ENCODE measurements at regions not wholly inside any gene's neighbourhood (a gene's known extent, or its start where the extent isn't known, plus 50 kb on each side); places are given as distances from the start of the nearest gene placed in this dataset.

GRCh38 chr2:8165550-8165949, 516.3 kb upstream of the ID2 start:
- Histone ChIP-seq H3K79me2 (ENCODE audit: insufficient read depth, low read length) (no peaks in the 10 kb centered on the region), H3K4me1 (ENCODE audit: insufficient read depth, low read length, poor library complexity, severe bottlenecking) (peaks cover 10% of the 10 kb centered on the region), H3K36me3 (ENCODE audit: insufficient read depth, low read length) (no peaks in the 10 kb centered on the region), H3F3A (ENCODE audit: low read depth) (no peaks in the 10 kb centered on the region), H3K9me2 (replicated peaks; ENCODE audit: low read depth, low read length) (no peaks in the 10 kb centered on the region), H4K20me1 (ENCODE audit: insufficient read depth, low read length, poor library complexity, severe bottlenecking) (no peaks in the 10 kb centered on the region), H3K4me3 (ENCODE audit: low read length, poor library complexity, severe bottlenecking) (no peak overlapping the region), H3K9me3 (ENCODE audit: insufficient read depth, low read depth, low read length) (no peaks in the 10 kb centered on the region), H3K27me3 (ENCODE audit: insufficient read depth, low read length, poor library complexity, severe bottlenecking) (no peaks in the 10 kb centered on the region), H3K9ac (ENCODE audit: low read depth, low read length, poor library complexity, severe bottlenecking) (no peak overlapping the region), H3K4me2 (ENCODE audit: low read depth, low read length, poor library complexity, severe bottlenecking) (no peak overlapping the region), H2AFZ (ENCODE audit: low read length) (no peak overlapping the region)
- TF ChIP-seq EZH2phosphoT487 (IDR thresholded peaks at IDR 0.05; ENCODE audit: borderline replicate concordance) (no peak), CTCF (conservative IDR thresholded peaks at IDR 0.05; ENCODE audit: low read length) (no peak)

DNA sequence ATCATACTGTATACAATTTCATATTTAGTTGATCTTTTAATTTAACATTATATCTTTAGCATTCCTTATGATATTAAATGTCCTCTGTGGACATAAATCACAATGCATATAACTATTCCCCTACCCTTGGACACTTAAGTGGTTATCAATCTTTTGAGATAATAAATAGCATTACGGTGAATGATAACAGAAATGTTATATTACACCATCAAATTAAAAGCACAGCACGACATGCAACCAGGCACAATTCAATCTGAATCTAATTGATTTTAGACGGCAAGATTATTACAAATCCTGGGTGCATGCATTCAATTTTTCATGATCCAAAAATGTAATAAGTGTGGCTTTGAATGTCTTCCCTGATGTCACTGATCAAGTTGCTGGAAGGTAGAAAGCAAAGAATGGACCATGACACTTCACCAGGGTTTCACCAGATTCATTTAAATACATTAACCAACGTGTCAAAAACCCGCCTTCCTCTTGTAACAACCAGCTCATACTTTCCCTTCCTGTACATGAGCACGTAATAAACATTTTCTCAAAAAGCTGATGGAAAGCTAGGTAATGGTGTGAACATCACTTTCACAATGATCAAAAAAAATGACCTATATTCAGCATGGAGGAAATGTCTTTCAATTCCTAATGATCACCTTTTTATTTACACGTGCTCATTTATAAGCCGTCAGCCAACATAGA, 513.7 kb upstream of the ID2 start:
- Histone ChIP-seq H4K20me1 (ENCODE audit: insufficient read depth, low read length, poor library complexity, severe bottlenecking) (no peaks in the 10 kb centered on the region), H3K4me1 (ENCODE audit: insufficient read depth, low read length, poor library complexity, severe bottlenecking) (peaks cover 15% of the 10 kb centered on the region), H3K9me2 (replicated peaks; ENCODE audit: low read depth, low read length) (no peaks in the 10 kb centered on the region), H3K4me2 (ENCODE audit: low read depth, low read length, poor library complexity, severe bottlenecking) (no peak overlapping the region), H3K9me3 (ENCODE audit: insufficient read depth, low read depth, low read length) (no peaks in the 10 kb centered on the region), H3K9ac (ENCODE audit: low read depth, low read length, poor library complexity, severe bottlenecking) (no peak overlapping the region), H3K36me3 (ENCODE audit: insufficient read depth, low read length) (no peaks in the 10 kb centered on the region), H3K27me3 (ENCODE audit: insufficient read depth, low read length, poor library complexity, severe bottlenecking) (no peaks in the 10 kb centered on the region), H3K79me2 (ENCODE audit: insufficient read depth, low read length) (no peaks in the 10 kb centered on the region), H2AFZ (ENCODE audit: low read length) (no peak overlapping the region), H3F3A (ENCODE audit: low read depth) (no peaks in the 10 kb centered on the region), H3K4me3 (ENCODE audit: low read length, poor library complexity, severe bottlenecking) (no peak overlapping the region)
- TF ChIP-seq EZH2phosphoT487 (IDR thresholded peaks at IDR 0.05; ENCODE audit: borderline replicate concordance) (no peak), CTCF (conservative IDR thresholded peaks at IDR 0.05; ENCODE audit: low read length) (no peak)

- Histone ChIP-seq H2AFZ (ENCODE audit: low read length) (no peak overlapping the region), H3K9me2 (replicated peaks; ENCODE audit: low read depth, low read length) (no peaks in the 10 kb centered on the region), H3K9me3 (ENCODE audit: insufficient read depth, low read depth, low read length) (no peaks in the 10 kb centered on the region), H3K4me3 (ENCODE audit: low read length, poor library complexity, severe bottlenecking) (no peak overlapping the region), H3K79me2 (ENCODE audit: insufficient read depth, low read length) (no peaks in the 10 kb centered on the region), H3F3A (ENCODE audit: low read depth) (no peaks in the 10 kb centered on the region), H3K4me1 (ENCODE audit: insufficient read depth, low read length, poor library complexity, severe bottlenecking) (peaks cover 15% of the 10 kb centered on the region), H3K27me3 (ENCODE audit: insufficient read depth, low read length, poor library complexity, severe bottlenecking) (no peaks in the 10 kb centered on the region), H3K4me2 (ENCODE audit: low read depth, low read length, poor library complexity, severe bottlenecking) (no peak overlapping the region), H3K36me3 (ENCODE audit: insufficient read depth, low read length) (no peaks in the 10 kb centered on the region), H3K9ac (ENCODE audit: low read depth, low read length, poor library complexity, severe bottlenecking) (no peak overlapping the region), H4K20me1 (ENCODE audit: insufficient read depth, low read length, poor library complexity, severe bottlenecking) (no peaks in the 10 kb centered on the region)
- no peak for TF ChIP-seq CTCF (conservative IDR thresholded peaks at IDR 0.05; ENCODE audit: low read length)
- no peak for TF ChIP-seq EZH2phosphoT487 (IDR thresholded peaks at IDR 0.05; ENCODE audit: borderline replicate concordance)
Observed at GRCh38 chr2:8168876-8169424, 512.9 kb upstream of the ID2 start.

All from Loucy (cell line).